ENCODE measurements at regions not wholly inside any gene's neighbourhood (a gene's known extent, or its start where the extent isn't known, plus 50 kb on each side); places are given as distances from the start of the nearest gene placed in this dataset.

DNA sequence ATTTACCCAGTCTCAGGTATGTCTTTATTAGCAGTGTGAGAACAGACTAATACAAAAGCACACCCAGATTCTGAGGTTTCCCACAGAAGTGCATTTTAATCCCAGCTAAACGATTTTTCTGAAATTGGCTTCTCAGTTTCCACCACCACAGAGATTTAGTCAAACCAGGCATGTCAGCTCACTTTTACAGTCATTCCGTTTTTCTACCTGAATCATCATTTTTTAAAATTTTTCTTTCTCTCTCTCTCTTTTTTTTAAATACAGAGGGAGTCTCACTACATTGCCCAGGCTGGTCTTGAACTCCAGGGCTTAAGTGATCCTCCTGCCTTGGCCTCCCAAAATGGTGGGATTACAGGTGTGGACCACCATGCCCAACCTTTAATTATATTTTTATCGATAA, 389.1 kb downstream of the HAPSTR1 start:
- peaks cover 8% of the 10 kb centered on the region for H3K27me3 ChIP-seq (replicated peaks; ENCODE audit: control insufficient read depth, insufficient read depth, low read length)
- no peak overlapping the region for H3K4me3 ChIP-seq (ENCODE audit: low read length)
- no peaks in the 10 kb centered on the region for H3K4me1 ChIP-seq (ENCODE audit: control insufficient read depth, insufficient read depth, low read length)
- no peak for DNase-seq (ENCODE audit: low read depth)
- no peaks in the 10 kb centered on the region for H3K9me3 ChIP-seq (ENCODE audit: control insufficient read depth, low read length)
- H3K36me3 ChIP-seq (ENCODE audit: control insufficient read depth, insufficient read depth, low read length, severe bottlenecking), result no peaks in the 10 kb centered on the region
- H3K9ac ChIP-seq (ENCODE audit: low read length), result no peak overlapping the region

DNA sequence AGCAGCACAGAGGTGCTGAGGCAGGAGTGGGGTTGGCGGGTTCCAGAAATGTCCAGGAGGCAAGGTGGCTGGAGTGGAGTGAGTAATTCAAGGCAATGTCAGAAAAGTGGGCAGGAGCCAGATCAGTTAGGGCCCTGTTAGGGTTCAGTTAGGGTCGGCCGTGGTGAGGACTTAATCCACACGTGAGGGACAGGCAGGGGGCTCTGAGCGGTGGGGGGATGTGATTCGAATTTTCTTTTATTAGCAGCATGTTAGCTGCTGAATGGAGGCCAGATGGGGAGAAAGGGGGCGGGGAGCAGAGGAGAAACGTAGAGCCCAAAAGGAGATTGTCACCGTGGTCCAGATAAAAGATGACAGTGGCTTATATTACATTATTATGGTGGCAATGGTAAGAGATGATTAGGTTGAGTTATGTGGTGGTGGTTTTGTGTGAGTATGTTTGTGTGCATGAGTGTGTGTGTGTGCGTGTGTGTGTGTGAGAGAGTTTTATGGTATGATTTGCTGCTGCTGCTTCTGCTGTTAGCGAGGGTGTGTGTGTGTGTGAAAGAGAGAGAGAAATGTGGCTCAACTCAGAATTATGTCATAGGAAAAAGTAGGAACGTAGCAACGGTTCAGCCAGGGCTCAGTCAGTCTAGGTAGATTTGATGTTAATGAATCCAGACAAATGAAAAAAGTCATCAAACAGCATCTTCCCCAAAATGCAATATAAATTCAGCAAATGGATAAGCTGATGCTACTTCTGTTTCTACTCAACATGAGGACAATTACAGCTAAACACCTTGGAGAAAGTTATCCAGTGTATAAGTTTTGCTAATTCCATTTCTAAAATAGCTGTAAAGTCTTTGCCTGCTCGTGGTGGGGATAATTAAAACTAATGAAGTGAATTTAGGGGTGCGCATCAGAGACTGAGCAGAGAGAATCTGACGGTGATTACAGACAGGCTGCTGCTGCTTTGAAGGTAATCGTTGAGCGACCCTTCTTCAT, 390.6 kb downstream of the HAPSTR1 start:
- Histone ChIP-seq H3K9ac (ENCODE audit: low read length) (no peak overlapping the region), H3K9me3 (ENCODE audit: control insufficient read depth, low read length) (no peaks in the 10 kb centered on the region), H3K36me3 (ENCODE audit: control insufficient read depth, insufficient read depth, low read length, severe bottlenecking) (no peaks in the 10 kb centered on the region), H3K4me1 (ENCODE audit: control insufficient read depth, insufficient read depth, low read length) (no peaks in the 10 kb centered on the region), H3K4me3 (ENCODE audit: low read length) (no peak overlapping the region), H3K27me3 (replicated peaks; ENCODE audit: control insufficient read depth, insufficient read depth, low read length) (peaks cover 8% of the 10 kb centered on the region)
- no peak for DNase-seq (ENCODE audit: low read depth)

DNA sequence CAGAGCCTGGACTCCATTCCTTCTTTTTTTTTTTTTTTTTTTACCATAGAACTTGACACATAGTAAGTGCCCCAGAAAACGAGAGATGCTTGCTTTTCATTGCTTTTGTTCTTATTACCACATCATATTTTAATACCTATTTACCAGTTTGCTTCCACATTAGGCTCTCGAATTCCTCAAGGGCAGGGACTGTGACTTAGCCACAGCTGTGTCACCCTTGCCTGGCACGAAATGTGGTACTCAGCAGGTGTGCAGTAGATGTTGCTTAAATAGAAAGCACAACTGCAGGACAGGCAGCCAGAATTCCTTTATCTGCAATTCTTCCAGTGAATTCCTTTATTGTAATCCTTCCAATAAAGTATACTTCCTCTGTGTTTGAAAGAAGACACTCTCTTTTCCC, 393.0 kb downstream of the HAPSTR1 start:
- no peak overlapping the region for H3K4me3 ChIP-seq (ENCODE audit: low read length)
- no peaks in the 10 kb centered on the region for H3K36me3 ChIP-seq (ENCODE audit: control insufficient read depth, insufficient read depth, low read length, severe bottlenecking)
- H3K27me3 ChIP-seq (replicated peaks; ENCODE audit: control insufficient read depth, insufficient read depth, low read length), result peaks cover 8% of the 10 kb centered on the region
- no peak overlapping the region for H3K9ac ChIP-seq (ENCODE audit: low read length)
- peaks cover 3% of the 10 kb centered on the region for H3K9me3 ChIP-seq (ENCODE audit: control insufficient read depth, low read length)
- no peaks in the 10 kb centered on the region for H3K4me1 ChIP-seq (ENCODE audit: control insufficient read depth, insufficient read depth, low read length)
- DNase-seq (ENCODE audit: low read depth), result no peak

DNA sequence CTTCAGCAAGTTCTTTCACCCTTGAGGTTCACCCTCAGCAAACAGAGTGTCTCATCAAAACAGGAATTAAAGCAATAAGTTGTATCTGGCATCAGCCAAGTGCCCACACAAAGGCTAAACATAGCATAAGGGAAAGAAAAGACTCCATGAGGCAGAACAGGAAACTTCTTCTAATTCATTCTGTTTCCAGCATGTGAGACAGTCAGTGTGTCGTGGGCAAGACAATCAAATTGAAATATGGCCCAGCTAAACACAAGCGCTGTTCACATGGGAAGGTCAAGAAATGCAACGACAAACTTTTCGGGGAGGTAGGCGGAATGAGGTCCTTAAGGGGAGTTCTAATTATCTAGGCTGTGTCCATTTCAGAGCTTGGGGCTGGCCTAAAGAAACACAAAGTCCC, 393.4 kb downstream of the HAPSTR1 start:
- no peaks in the 10 kb centered on the region for H3K4me1 ChIP-seq (ENCODE audit: control insufficient read depth, insufficient read depth, low read length)
- H3K9ac ChIP-seq (ENCODE audit: low read length), result no peak overlapping the region
- no peaks in the 10 kb centered on the region for H3K36me3 ChIP-seq (ENCODE audit: control insufficient read depth, insufficient read depth, low read length, severe bottlenecking)
- no peak overlapping the region for H3K4me3 ChIP-seq (ENCODE audit: low read length)
- no peak for DNase-seq (ENCODE audit: low read depth)
- peaks cover 3% of the 10 kb centered on the region for H3K9me3 ChIP-seq (ENCODE audit: control insufficient read depth, low read length)
- H3K27me3 ChIP-seq (replicated peaks; ENCODE audit: control insufficient read depth, insufficient read depth, low read length), result peaks cover 8% of the 10 kb centered on the region

- DNase-seq (ENCODE audit: low read depth), result no peak
- H3K4me1 ChIP-seq (ENCODE audit: control insufficient read depth, insufficient read depth, low read length), result no peaks in the 10 kb centered on the region
- H3K9ac ChIP-seq (ENCODE audit: low read length), result no peak overlapping the region
- peaks cover 1% of the 10 kb centered on the region for H3K27me3 ChIP-seq (replicated peaks; ENCODE audit: control insufficient read depth, insufficient read depth, low read length)
- H3K4me3 ChIP-seq (ENCODE audit: low read length), result no peak overlapping the region
- H3K9me3 ChIP-seq (ENCODE audit: control insufficient read depth, low read length), result peaks cover 11% of the 10 kb centered on the region
- no peaks in the 10 kb centered on the region for H3K36me3 ChIP-seq (ENCODE audit: control insufficient read depth, insufficient read depth, low read length, severe bottlenecking)
These were observed 398.5 kb downstream of the HAPSTR1 start for GRCh38 chr16:9489835-9490467.

DNA sequence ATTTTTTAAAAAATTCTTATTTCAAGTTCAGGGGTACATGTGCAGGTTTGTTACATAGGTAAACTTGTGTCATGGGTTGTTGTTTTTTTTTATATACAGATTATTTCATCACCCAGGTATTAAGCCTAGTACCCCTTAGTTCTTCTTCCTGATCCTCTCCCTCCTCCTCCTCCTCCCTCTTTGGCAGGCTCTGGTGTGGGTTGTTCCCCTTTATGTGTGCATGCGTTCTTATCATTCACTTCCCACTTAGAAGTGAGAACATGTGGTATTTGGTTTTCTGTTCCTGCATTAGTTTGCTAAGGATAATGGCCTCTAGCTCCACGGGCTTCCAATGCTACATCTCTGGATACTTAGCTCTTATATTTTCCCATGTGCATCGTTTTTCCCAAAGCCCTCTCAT, 404.4 kb downstream of the HAPSTR1 start:
- DNase-seq (ENCODE audit: low read depth), result no peak
- Histone ChIP-seq H3K9ac (ENCODE audit: low read length) (no peak overlapping the region), H3K4me1 (ENCODE audit: control insufficient read depth, insufficient read depth, low read length) (no peaks in the 10 kb centered on the region)

GRCh38 chr16:9497750-9498149, 406.3 kb downstream of the HAPSTR1 start:
- no peak for DNase-seq (ENCODE audit: low read depth)
- H3K36me3 ChIP-seq (ENCODE audit: control insufficient read depth, insufficient read depth, low read length, severe bottlenecking), result no peaks in the 10 kb centered on the region
- H3K9ac ChIP-seq (ENCODE audit: low read length), result no peak overlapping the region
- no peak overlapping the region for H3K4me3 ChIP-seq (ENCODE audit: low read length)
- H3K27me3 ChIP-seq (replicated peaks; ENCODE audit: control insufficient read depth, insufficient read depth, low read length), result no peaks in the 10 kb centered on the region
- no peaks in the 10 kb centered on the region for H3K4me1 ChIP-seq (ENCODE audit: control insufficient read depth, insufficient read depth, low read length)
- no peaks in the 10 kb centered on the region for H3K9me3 ChIP-seq (ENCODE audit: control insufficient read depth, low read length)

More for the DNA sequence above, 404.4 kb downstream of the HAPSTR1 start:
- Histone ChIP-seq H3K36me3 (ENCODE audit: control insufficient read depth, insufficient read depth, low read length, severe bottlenecking) (no peaks in the 10 kb centered on the region), H3K4me3 (ENCODE audit: low read length) (no peak overlapping the region), H3K9me3 (ENCODE audit: control insufficient read depth, low read length) (peaks cover 7% of the 10 kb centered on the region), H3K27me3 (replicated peaks; ENCODE audit: control insufficient read depth, insufficient read depth, low read length) (no peaks in the 10 kb centered on the region)

- Histone ChIP-seq H3K9ac (ENCODE audit: low read length) (no peak overlapping the region), H3K4me1 (ENCODE audit: control insufficient read depth, insufficient read depth, low read length) (no peaks in the 10 kb centered on the region), H3K36me3 (ENCODE audit: control insufficient read depth, insufficient read depth, low read length, severe bottlenecking) (no peaks in the 10 kb centered on the region), H3K4me3 (ENCODE audit: low read length) (no peak overlapping the region), H3K27me3 (replicated peaks; ENCODE audit: control insufficient read depth, insufficient read depth, low read length) (peaks cover 4% of the 10 kb centered on the region), H3K9me3 (ENCODE audit: control insufficient read depth, low read length) (no peaks in the 10 kb centered on the region)
- DNase-seq (ENCODE audit: low read depth), result no peak
These were observed 408.6 kb downstream of the HAPSTR1 start for GRCh38 chr16:9499941-9500593.

- Histone ChIP-seq H3K9me3 (ENCODE audit: control insufficient read depth, low read length) (no peaks in the 10 kb centered on the region), H3K27me3 (replicated peaks; ENCODE audit: control insufficient read depth, insufficient read depth, low read length) (peaks cover 4% of the 10 kb centered on the region), H3K4me3 (ENCODE audit: low read length) (no peak overlapping the region), H3K9ac (ENCODE audit: low read length) (no peak overlapping the region), H3K36me3 (ENCODE audit: control insufficient read depth, insufficient read depth, low read length, severe bottlenecking) (no peaks in the 10 kb centered on the region), H3K4me1 (ENCODE audit: control insufficient read depth, insufficient read depth, low read length) (no peaks in the 10 kb centered on the region)
- no peak for DNase-seq (ENCODE audit: low read depth)
These were observed 409.4 kb downstream of the HAPSTR1 start for GRCh38 chr16:9500872-9501271.

DNA sequence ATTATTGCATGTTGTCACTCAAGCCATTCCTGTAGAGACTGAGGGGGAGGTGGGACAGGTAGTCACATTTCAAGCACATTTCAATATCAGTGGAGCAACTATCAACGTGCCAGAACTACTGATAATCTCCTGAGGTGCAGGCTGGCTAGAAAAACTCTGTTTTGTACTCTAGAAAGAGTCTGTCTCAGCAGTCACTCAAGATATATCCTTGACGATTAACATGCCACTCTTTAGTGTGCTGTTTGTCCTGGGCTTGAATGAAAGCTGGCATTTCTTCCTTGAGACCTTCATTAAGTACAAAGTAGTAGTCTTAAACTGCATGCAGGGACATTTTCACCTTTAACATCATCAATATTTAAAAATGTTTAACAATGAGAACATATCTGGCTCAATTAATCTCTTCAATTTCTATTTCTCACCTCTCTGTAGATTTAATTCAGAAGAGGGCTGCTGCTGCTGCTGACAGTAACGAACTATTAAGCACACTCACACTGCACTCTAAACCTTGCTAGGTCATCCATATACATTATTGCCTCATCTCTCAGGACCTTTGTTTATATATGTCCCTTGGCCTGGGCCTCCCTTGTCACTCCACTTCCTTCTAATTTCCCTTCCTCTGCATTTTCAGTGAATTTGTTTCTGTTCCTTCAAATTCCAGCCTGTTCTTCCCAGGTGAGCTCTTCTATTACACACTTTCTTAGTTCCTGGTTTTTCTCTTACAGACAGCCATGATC, 412.0 kb downstream of the HAPSTR1 start:
- no peak for DNase-seq (ENCODE audit: low read depth)
- Histone ChIP-seq H3K4me3 (ENCODE audit: low read length) (no peak overlapping the region), H3K9me3 (ENCODE audit: control insufficient read depth, low read length) (no peaks in the 10 kb centered on the region), H3K4me1 (ENCODE audit: control insufficient read depth, insufficient read depth, low read length) (no peaks in the 10 kb centered on the region), H3K27me3 (replicated peaks; ENCODE audit: control insufficient read depth, insufficient read depth, low read length) (peaks cover 4% of the 10 kb centered on the region), H3K36me3 (ENCODE audit: control insufficient read depth, insufficient read depth, low read length, severe bottlenecking) (no peaks in the 10 kb centered on the region), H3K9ac (ENCODE audit: low read length) (no peak overlapping the region)

All from adipocyte (in vitro differentiated cells).